Activated CD4-positive, alpha-beta memory T cell treated with anti-CD3 and anti-CD28 coated beads for 36 hours (primary cell): ENCODE measurements at regions not wholly inside any gene's neighbourhood (a gene's known extent, or its start where the extent isn't known, plus 50 kb on each side); places are given as distances from the start of the nearest gene placed in this dataset.
A peak's percentile ranks its signal among the peaks of the same experiment; 100 is the strongest.

Experiments
- CTCF ChIA-PET: fragments of 350-600 bp; sonication (Branson Sonifier 250); formaldehyde crosslinking; loops from one replicate; lab custom pipeline; 2021; ENCODE audit warnings: antibody characterized with exemption, inconsistent platforms; lab: Charles Lee
- POLR2A ChIA-PET: fragments of 350-600 bp; sonication (Branson Sonifier 250); formaldehyde crosslinking; loops from one replicate; lab custom pipeline; 2021; ENCODE audit warnings: antibody characterized with exemption; lab: Charles Lee
- DNase-seq: peaks from one replicate; pipeline ENCODE4 v3.0.0-alpha.2; 2020
- H3K27ac Mint-ChIP-seq: one replicate; pipeline ENCODE4 v1.8.0; 2021; ENCODE audit warnings: mixed read lengths
- H3K27me3 Mint-ChIP-seq: one replicate; pipeline ENCODE4 v1.8.0; 2021; ENCODE audit warnings: mixed read lengths
- H3K36me3 Mint-ChIP-seq: one replicate; pipeline ENCODE4 v1.8.0; 2021; ENCODE audit warnings: mixed read lengths
- H3K4me1 Mint-ChIP-seq: one replicate; pipeline ENCODE4 v1.8.0; 2021; ENCODE audit warnings: low read depth, mixed read lengths
- H3K4me3 Mint-ChIP-seq: one replicate; pipeline ENCODE4 v1.8.0; 2021; ENCODE audit warnings: mild to moderate bottlenecking, mixed read lengths
- H3K9me3 Mint-ChIP-seq: one replicate; pipeline ENCODE4 v1.8.0; 2021; ENCODE audit warnings: mixed read lengths
- intact Hi-C: fragments of 100-400 bp; cut with micrococcal nuclease; formaldehyde crosslinking; loops from one replicate; pipeline ENCODE4 v1.15.1; 2023

- no peak for DNase-seq
- H3K4me3 Mint-ChIP-seq: no peak overlapping the region
- intact Hi-C loops: no loop called here
- CTCF ChIA-PET: no interaction called here
- POLR2A ChIA-PET: no interaction called here
- no peaks in the 10 kb centered on the region for H3K9me3 Mint-ChIP-seq
- no peaks in the 10 kb centered on the region for H3K36me3 Mint-ChIP-seq
- H3K4me1 Mint-ChIP-seq: no peaks in the 10 kb centered on the region
- H3K27ac Mint-ChIP-seq: no peak overlapping the region
- peaks cover 3% of the 10 kb centered on the region for H3K27me3 Mint-ChIP-seq
Measured at GRCh38 chr18:54696616-54697293, 105.7 kb downstream of the DYNAP start.

GRCh38 chr18:54700580-54700979, 109.5 kb downstream of the DYNAP start:
- Mint-ChIP-seq H3K27ac (no peak overlapping the region), H3K36me3 (no peaks in the 10 kb centered on the region), H3K27me3 (peaks cover 3% of the 10 kb centered on the region), H3K9me3 (no peaks in the 10 kb centered on the region), H3K4me1 (no peaks in the 10 kb centered on the region), H3K4me3 (no peak overlapping the region)
- DNase-seq: no peak
- CTCF ChIA-PET: no interaction called here
- POLR2A ChIA-PET: no interaction called here
- intact Hi-C loops: no loop called here

DNA sequence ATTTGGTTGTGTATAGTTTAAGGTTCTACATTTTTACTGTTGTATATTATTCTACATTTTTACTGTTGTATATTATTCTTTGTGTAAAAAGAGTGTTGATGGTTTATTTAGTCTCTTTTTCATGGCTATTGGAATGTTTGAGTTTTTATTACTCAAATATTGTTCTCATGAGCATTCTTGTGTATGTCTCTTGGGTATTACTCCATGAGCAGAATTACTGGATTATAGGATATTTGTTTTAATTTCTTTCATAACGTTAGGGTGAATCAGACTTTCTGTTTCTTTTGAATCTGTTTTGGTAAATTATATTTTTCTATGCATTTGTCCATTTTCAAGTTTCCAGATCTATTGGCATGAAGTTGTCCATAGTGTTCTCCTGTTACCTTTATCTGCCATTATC, 111.6 kb downstream of the DYNAP start:
- CTCF ChIA-PET: no interaction called here
- Mint-ChIP-seq H3K4me3 (no peak overlapping the region), H3K4me1 (no peaks in the 10 kb centered on the region), H3K36me3 (no peaks in the 10 kb centered on the region), H3K27ac (no peak overlapping the region), H3K27me3 (no peaks in the 10 kb centered on the region), H3K9me3 (no peaks in the 10 kb centered on the region)
- intact Hi-C loops: no loop called here
- POLR2A ChIA-PET: no interaction called here
- no peak for DNase-seq

DNA sequence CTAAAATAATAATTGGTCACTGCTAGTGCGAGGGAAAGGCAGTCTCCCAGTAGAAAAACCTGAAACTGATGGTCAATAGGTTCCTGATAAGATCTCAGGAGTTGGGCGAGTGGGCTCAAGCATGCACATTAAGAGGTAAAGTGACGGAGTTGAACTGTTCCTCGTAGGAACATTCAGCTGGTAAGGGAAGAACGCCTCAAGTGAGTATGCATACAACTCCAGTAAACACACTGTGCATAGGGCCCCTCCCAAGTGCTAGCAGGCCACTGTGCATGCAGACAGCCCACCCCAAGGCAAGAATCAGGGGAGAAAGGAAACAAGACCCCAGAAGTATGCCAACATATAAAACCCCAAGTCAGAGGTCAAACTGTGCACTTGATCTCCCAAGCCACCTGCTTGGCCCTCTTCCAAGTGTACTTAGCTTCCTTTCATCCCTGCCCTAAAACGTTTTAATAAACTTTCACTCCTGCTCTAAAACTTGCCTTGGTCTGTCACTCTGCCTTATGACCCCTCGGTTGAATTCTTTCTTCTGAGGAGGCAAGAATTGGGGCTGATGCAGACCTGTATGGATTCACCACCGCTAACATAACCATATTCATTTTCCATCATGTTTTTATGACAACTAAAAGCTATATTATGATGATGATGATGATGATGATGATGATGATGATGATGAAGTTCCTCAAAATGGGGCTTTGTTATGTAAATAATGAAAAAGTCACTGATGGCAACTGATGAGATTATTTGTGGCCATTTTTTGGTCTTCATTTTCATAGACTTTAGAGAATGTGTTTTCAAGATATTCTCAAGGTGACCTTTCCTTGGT, 118.0 kb upstream of the RAB27B start:
- Mint-ChIP-seq H3K27ac (no peak overlapping the region), H3K9me3 (no peaks in the 10 kb centered on the region), H3K4me3 (no peak overlapping the region), H3K36me3 (no peaks in the 10 kb centered on the region), H3K4me1 (peaks cover 29% of the 10 kb centered on the region), H3K27me3 (no peaks in the 10 kb centered on the region)
- no peak for DNase-seq
- CTCF ChIA-PET: no interaction called here
- POLR2A ChIA-PET: no interaction called here
- intact Hi-C loops: loop anchor here (5.0 to 10.0 kb wide), 2 partner anchors 448 to 525 kb away; no protein-coding TSS in a partner anchor

DNA sequence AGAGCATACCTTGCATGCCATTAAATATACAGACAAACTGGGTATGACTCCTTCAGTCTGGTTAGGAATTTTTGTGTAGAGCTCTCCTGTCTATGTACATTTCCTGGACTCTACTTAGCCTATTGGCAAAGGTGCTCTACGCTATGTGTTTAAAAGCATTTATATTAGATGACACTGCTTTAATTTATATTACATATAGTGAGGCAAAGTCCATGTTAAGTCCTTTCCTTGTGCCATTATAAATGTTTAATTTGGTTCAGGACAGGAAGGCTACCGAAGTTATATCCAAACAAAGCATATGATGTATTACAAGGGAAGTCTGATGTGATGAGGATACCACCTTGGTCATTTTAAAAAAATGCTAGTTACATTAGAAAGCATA, 117.4 kb upstream of the RAB27B start:
- CTCF ChIA-PET: no interaction called here
- Mint-ChIP-seq H3K27ac (no peak overlapping the region), H3K9me3 (no peaks in the 10 kb centered on the region), H3K27me3 (peaks cover 4% of the 10 kb centered on the region), H3K36me3 (no peaks in the 10 kb centered on the region), H3K4me1 (peaks cover 29% of the 10 kb centered on the region), H3K4me3 (no peak overlapping the region)
- POLR2A ChIA-PET: no interaction called here
- no peak for DNase-seq
- intact Hi-C loops: loop anchor here (5.0 to 10.0 kb wide), 2 partner anchors 449 to 526 kb away; no protein-coding TSS in a partner anchor

GRCh38 chr18:54712306-54712705, 116.0 kb upstream of the RAB27B start:
- peak; percentile 40 for DNase-seq
- H3K27ac Mint-ChIP-seq: no peak overlapping the region
- peaks cover 29% of the 10 kb centered on the region for H3K4me1 Mint-ChIP-seq
- intact Hi-C loops: loop anchor here (2.0 to 10.0 kb wide), 6 partner anchors 116 to 528 kb away; partner anchors contain the start of gene RAB27B
- CTCF ChIA-PET: no interaction called here
- H3K9me3 Mint-ChIP-seq: no peaks in the 10 kb centered on the region
- peaks cover 5% of the 10 kb centered on the region for H3K27me3 Mint-ChIP-seq
- H3K4me3 Mint-ChIP-seq: no peak overlapping the region
- H3K36me3 Mint-ChIP-seq: no peaks in the 10 kb centered on the region
- POLR2A ChIA-PET: no interaction called here

DNA sequence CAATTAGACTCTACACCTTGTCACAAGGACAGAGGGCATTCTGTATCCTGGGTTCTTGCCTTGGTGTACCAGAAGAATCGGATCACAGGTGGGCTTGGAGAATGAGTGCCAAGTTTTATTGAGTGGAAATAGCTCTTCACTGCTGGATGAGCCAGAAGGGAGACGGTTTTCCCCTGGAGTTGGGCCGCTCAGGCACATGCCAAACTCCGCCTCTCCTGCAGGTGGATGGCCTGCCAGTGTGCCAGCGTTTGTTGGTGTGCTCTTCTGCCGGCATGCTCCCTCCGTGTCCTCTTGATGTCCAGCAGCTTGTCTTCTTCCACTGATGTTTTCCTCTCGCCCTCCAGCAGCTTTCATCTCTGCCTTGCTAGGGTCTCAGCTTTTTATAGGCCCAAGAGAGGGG, 115.5 kb upstream of the RAB27B start:
- intact Hi-C loops: loop anchor here (1.0 to 10.0 kb wide), 7 partner anchors 64 to 528 kb away; partner anchors contain the start of gene RAB27B
- no peak overlapping the region for H3K27ac Mint-ChIP-seq
- H3K36me3 Mint-ChIP-seq: no peaks in the 10 kb centered on the region
- no peak for DNase-seq
- H3K9me3 Mint-ChIP-seq: no peaks in the 10 kb centered on the region
- POLR2A ChIA-PET: no interaction called here
- CTCF ChIA-PET: interaction anchor here (0.6 kb wide), 1 partner anchor 272 kb away, joined by 4 read pairs; no protein-coding TSS in a partner anchor
- H3K4me1 Mint-ChIP-seq: peaks cover 34% of the 10 kb centered on the region
- no peak overlapping the region for H3K4me3 Mint-ChIP-seq
- H3K27me3 Mint-ChIP-seq: peaks cover 5% of the 10 kb centered on the region

- POLR2A ChIA-PET: no interaction called here
- no peak overlapping the region for H3K27ac Mint-ChIP-seq
- DNase-seq: peak; percentile 29
Measured at GRCh38 chr18:54713386-54713785, 114.9 kb upstream of the RAB27B start.

GRCh38 chr18:54714851-54715250, 113.4 kb upstream of the RAB27B start:
- Mint-ChIP-seq H3K27me3 (peaks cover 5% of the 10 kb centered on the region), H3K4me1 (peaks cover 43% of the 10 kb centered on the region), H3K36me3 (no peaks in the 10 kb centered on the region), H3K9me3 (no peaks in the 10 kb centered on the region), H3K27ac (no peak overlapping the region), H3K4me3 (no peak overlapping the region)
- CTCF ChIA-PET: no interaction called here
- intact Hi-C loops: loop anchor here (5.0 to 10.0 kb wide), 4 partner anchors 323 to 568 kb away; no protein-coding TSS in a partner anchor
- DNase-seq: no peak
- POLR2A ChIA-PET: no interaction called here

More at GRCh38 chr18:54713386-54713785, 114.9 kb upstream of the RAB27B start:
- no peak overlapping the region for H3K4me3 Mint-ChIP-seq
- H3K9me3 Mint-ChIP-seq: no peaks in the 10 kb centered on the region
- intact Hi-C loops: loop anchor here (1.0 to 10.0 kb wide), 7 partner anchors 63 to 529 kb away; partner anchors contain the start of gene RAB27B
- H3K4me1 Mint-ChIP-seq: peaks cover 40% of the 10 kb centered on the region
- CTCF ChIA-PET: interaction anchor here (0.6 to 0.8 kb wide), 2 partner anchors 41 to 272 kb away, joined by 3 to 4 read pairs; no protein-coding TSS in a partner anchor
- H3K36me3 Mint-ChIP-seq: no peaks in the 10 kb centered on the region
- H3K27me3 Mint-ChIP-seq: peaks cover 5% of the 10 kb centered on the region

- H3K4me3 Mint-ChIP-seq: no peak overlapping the region
- POLR2A ChIA-PET: no interaction called here
Measured at GRCh38 chr18:54716586-54716985, 111.7 kb upstream of the RAB27B start.

GRCh38 chr18:54717673-54718407, 110.4 kb upstream of the RAB27B start:
- CTCF ChIA-PET: interaction anchor here (0.6 to 1.0 kb wide), 3 partner anchors 266 to 1191 kb away, joined by 3 to 5 read pairs (median 4); no protein-coding TSS in a partner anchor
- POLR2A ChIA-PET: interaction anchor here (0.7 kb wide), 1 partner anchor 343 kb away, joined by 3 read pairs; no protein-coding TSS in a partner anchor
- intact Hi-C loops: loop anchor here (2.0 to 10.0 kb wide), 4 partner anchors 265 to 571 kb away; no protein-coding TSS in a partner anchor
- H3K4me1 Mint-ChIP-seq: peaks cover 32% of the 10 kb centered on the region
- peak overlapping the region; percentile 61 for H3K4me3 Mint-ChIP-seq
- peak; percentile 62 for DNase-seq
- no peaks in the 10 kb centered on the region for H3K36me3 Mint-ChIP-seq
- H3K27ac Mint-ChIP-seq: peak overlapping the region; percentile 23
- H3K9me3 Mint-ChIP-seq: no peaks in the 10 kb centered on the region
- H3K27me3 Mint-ChIP-seq: peaks cover 5% of the 10 kb centered on the region

More at GRCh38 chr18:54716586-54716985, 111.7 kb upstream of the RAB27B start:
- Mint-ChIP-seq H3K27me3 (peaks cover 5% of the 10 kb centered on the region), H3K4me1 (peaks cover 43% of the 10 kb centered on the region), H3K36me3 (no peaks in the 10 kb centered on the region), H3K9me3 (no peaks in the 10 kb centered on the region), H3K27ac (no peak overlapping the region)
- DNase-seq: no peak
- CTCF ChIA-PET: no interaction called here
- intact Hi-C loops: loop anchor here (5.0 to 10.0 kb wide), 3 partner anchors 324 to 569 kb away; no protein-coding TSS in a partner anchor
